PC-9 (cell line): ENCODE measurements at regions not wholly inside any gene's neighbourhood (a gene's known extent, or its start where the extent isn't known, plus 50 kb on each side); places are given as distances from the start of the nearest gene placed in this dataset.

Experiments
- CTCF ChIP-seq: fragments of 200-600 bp; sonication (generic); conservative IDR thresholded peaks from 2 replicates; pipeline ENCODE4 v1.6.1; 2017; ENCODE audit warnings: mixed run types, antibody characterized with exemption, mild to moderate bottlenecking, moderate library complexity
- EZH2 ChIP-seq: fragments of 200-600 bp; sonication (generic); IDR thresholded peaks from 2 replicates; pipeline ENCODE4 v1.8.0; 2017; ENCODE audit warnings: antibody characterized with exemption, low read depth

- TF ChIP-seq CTCF: no peak
- no peak for TF ChIP-seq EZH2
Observed at GRCh38 chr11:82082976-82083375, 650.7 kb downstream of the FAM181B start.
